ENCODE measurements at regions not wholly inside any gene's neighbourhood (a gene's known extent, or its start where the extent isn't known, plus 50 kb on each side); places are given as distances from the start of the nearest gene placed in this dataset.

GRCh38 chr11:133582326-133582725 lies 50.0 kb upstream of the OPCML start:
- DNase-seq (ENCODE audit: low spot score) = no peak
- no peak for TF ChIP-seq CTCF (IDR thresholded peaks at IDR 0.05; ENCODE audit: extremely low read depth, missing control alignments)

All from GM20000 (cell line).